Effector CD4-positive, alpha-beta T cell (primary cell): ENCODE measurements at regions not wholly inside any gene's neighbourhood (a gene's known extent, or its start where the extent isn't known, plus 50 kb on each side); places are given as distances from the start of the nearest gene placed in this dataset.

ENCODE experiments used
- DNase-seq: peaks from one replicate; pipeline ENCODE4 v3.0.0-alpha.2; 2020

- no peak for DNase-seq
Observed at GRCh38 chr2:217399291-217399690, 539.4 kb upstream of the TNP1 start.

GRCh38 chr2:217398860-217399259, 539.0 kb upstream of the TNP1 start:
- no peak for DNase-seq

- no peak for DNase-seq
Observed at GRCh38 chr2:217398101-217398500, 538.2 kb upstream of the TNP1 start.

GRCh38 chr2:217396586-217396985, 536.7 kb upstream of the TNP1 start:
- DNase-seq, result no peak

GRCh38 chr2:217396165-217396564, 536.3 kb upstream of the TNP1 start:
- DNase-seq, result no peak

- no peak for DNase-seq
Observed at GRCh38 chr2:217394510-217395351, 534.9 kb upstream of the TNP1 start.

- DNase-seq, result no peak
Observed at GRCh38 chr2:217393585-217394032, 533.7 kb upstream of the TNP1 start.

GRCh38 chr2:217392930-217393584, 533.2 kb upstream of the TNP1 start:
- no peak for DNase-seq

- no peak for DNase-seq
Observed at GRCh38 chr2:217387776-217388387, 528.0 kb upstream of the TNP1 start.

- no peak for DNase-seq
Observed at GRCh38 chr2:217386041-217386440, 526.2 kb upstream of the TNP1 start.

- no peak for DNase-seq
Observed at GRCh38 chr2:217383620-217384019, 523.8 kb upstream of the TNP1 start.

GRCh38 chr2:217382794-217383193, 522.9 kb upstream of the TNP1 start:
- no peak for DNase-seq

- DNase-seq, result no peak
Observed at GRCh38 chr2:217379807-217380206, 519.9 kb upstream of the TNP1 start.

GRCh38 chr2:217372794-217373193, 512.9 kb upstream of the TNP1 start:
- no peak for DNase-seq

- DNase-seq, result no peak
Observed at GRCh38 chr2:217371781-217372213, 511.9 kb upstream of the TNP1 start.

GRCh38 chr2:217370391-217370790, 510.5 kb upstream of the TNP1 start:
- DNase-seq, result no peak

GRCh38 chr2:217367464-217367863, 507.6 kb upstream of the TNP1 start:
- DNase-seq, result no peak

GRCh38 chr2:217366966-217367365, 507.1 kb upstream of the TNP1 start:
- DNase-seq, result no peak

- no peak for DNase-seq
Observed at GRCh38 chr2:217366266-217366895, 506.5 kb upstream of the TNP1 start.

GRCh38 chr2:217365656-217366055, 505.8 kb upstream of the TNP1 start:
- DNase-seq, result no peak

- DNase-seq, result no peak
Observed at GRCh38 chr2:217364224-217364623, 504.4 kb upstream of the TNP1 start.

GRCh38 chr2:217363470-217363869, 503.6 kb upstream of the TNP1 start:
- DNase-seq, result no peak

- no peak for DNase-seq
Observed at GRCh38 chr2:217362710-217363109, 502.8 kb upstream of the TNP1 start.
